Glutamatergic neuron (in vitro differentiated cells): ENCODE measurements at regions not wholly inside any gene's neighbourhood (a gene's known extent, or its start where the extent isn't known, plus 50 kb on each side); places are given as distances from the start of the nearest gene placed in this dataset.

Experiments used
- DNase-seq: peaks from one replicate; pipeline ENCODE4 v3.0.0; 2022
- H3K27ac Mint-ChIP-seq: one replicate; pipeline ENCODE4 v1.8.0; 2020; ENCODE audit warnings: mild to moderate bottlenecking, mixed read lengths, inconsistent platforms; ENCODE audit not compliant: unreplicated experiment
- H3K27me3 Mint-ChIP-seq: one replicate; pipeline ENCODE4 v1.8.0; 2020; ENCODE audit warnings: mild to moderate bottlenecking, moderate library complexity, mixed read lengths, inconsistent platforms; ENCODE audit not compliant: unreplicated experiment
- H3K36me3 Mint-ChIP-seq: one replicate; pipeline ENCODE4 v1.8.0; 2020; ENCODE audit warnings: mild to moderate bottlenecking, mixed read lengths, inconsistent platforms; ENCODE audit not compliant: unreplicated experiment
- H3K4me1 Mint-ChIP-seq: one replicate; pipeline ENCODE4 v1.8.0; 2020; ENCODE audit warnings: mild to moderate bottlenecking, low read depth, mixed read lengths, inconsistent platforms; ENCODE audit not compliant: unreplicated experiment
- H3K4me3 Mint-ChIP-seq: one replicate; pipeline ENCODE4 v1.8.0; 2020; ENCODE audit warnings: mild to moderate bottlenecking, mixed read lengths, inconsistent platforms; ENCODE audit not compliant: unreplicated experiment
- H3K9me3 Mint-ChIP-seq: one replicate; pipeline ENCODE4 v1.8.0; 2020; ENCODE audit warnings: mild to moderate bottlenecking, moderate library complexity, mixed read lengths, inconsistent platforms; ENCODE audit not compliant: unreplicated experiment
- TF ChIP-seq, protein P1 (sequence below): fragments of 200-600 bp; sonication (generic); IDR thresholded peaks from one replicate; pipeline ENCODE4 v1.5.0; 2021; ENCODE audit not compliant: partially characterized antibody, unreplicated experiment

DNA sequence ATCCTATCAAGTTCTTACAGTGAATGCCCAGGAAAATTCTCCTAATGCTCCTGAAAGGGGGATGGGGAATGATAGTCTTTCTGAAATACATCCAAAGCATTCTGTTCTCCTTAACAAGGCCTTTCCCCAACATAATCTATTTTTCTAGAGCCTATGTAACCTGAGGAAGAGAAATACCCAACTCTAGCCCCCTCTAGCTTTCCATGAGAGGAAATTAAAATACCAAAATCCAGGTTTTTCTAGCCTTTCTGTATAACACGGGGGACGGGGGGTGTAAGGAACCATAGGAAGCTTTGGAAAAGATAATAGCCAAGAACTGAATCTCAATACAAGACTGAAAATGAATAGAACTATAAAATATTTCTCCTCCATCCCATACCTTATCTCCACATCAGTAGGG, 815.9 kb downstream of the SLITRK6 start:
- Mint-ChIP-seq H3K4me3 (no peak overlapping the region), H3K9me3 (no peaks in the 10 kb centered on the region), H3K36me3 (no peaks in the 10 kb centered on the region), H3K4me1 (no peaks in the 10 kb centered on the region), H3K27me3 (no peaks in the 10 kb centered on the region), H3K27ac (no peak overlapping the region)
- TF ChIP-seq, protein P1, sequence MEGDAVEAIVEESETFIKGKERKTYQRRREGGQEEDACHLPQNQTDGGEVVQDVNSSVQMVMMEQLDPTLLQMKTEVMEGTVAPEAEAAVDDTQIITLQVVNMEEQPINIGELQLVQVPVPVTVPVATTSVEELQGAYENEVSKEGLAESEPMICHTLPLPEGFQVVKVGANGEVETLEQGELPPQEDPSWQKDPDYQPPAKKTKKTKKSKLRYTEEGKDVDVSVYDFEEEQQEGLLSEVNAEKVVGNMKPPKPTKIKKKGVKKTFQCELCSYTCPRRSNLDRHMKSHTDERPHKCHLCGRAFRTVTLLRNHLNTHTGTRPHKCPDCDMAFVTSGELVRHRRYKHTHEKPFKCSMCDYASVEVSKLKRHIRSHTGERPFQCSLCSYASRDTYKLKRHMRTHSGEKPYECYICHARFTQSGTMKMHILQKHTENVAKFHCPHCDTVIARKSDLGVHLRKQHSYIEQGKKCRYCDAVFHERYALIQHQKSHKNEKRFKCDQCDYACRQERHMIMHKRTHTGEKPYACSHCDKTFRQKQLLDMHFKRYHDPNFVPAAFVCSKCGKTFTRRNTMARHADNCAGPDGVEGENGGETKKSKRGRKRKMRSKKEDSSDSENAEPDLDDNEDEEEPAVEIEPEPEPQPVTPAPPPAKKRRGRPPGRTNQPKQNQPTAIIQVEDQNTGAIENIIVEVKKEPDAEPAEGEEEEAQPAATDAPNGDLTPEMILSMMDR = no peak
- DNase-seq = no peak

DNA sequence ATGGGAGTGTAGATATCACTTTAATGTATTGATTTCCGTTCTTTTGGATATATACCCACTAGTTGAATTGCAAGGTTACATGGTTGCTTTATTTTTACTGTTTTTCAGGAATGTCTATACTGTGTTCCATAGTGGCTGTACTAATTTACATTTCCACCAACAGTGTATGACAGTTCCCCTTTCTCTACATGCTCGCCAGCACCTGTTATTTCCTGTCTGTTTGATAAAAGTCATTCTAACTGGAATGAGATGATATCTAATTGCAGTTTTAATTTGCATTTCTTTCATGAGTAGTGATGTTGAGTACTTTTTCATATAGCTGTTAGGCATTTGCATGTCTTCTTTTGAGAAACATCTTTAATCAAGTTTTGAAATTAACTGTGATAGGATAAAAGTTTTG, 818.6 kb downstream of the SLITRK6 start:
- no peak overlapping the region for H3K4me3 Mint-ChIP-seq
- H3K27me3 Mint-ChIP-seq = no peaks in the 10 kb centered on the region
- TF ChIP-seq, protein P1 = no peak
- DNase-seq = no peak
- no peaks in the 10 kb centered on the region for H3K4me1 Mint-ChIP-seq
- no peaks in the 10 kb centered on the region for H3K9me3 Mint-ChIP-seq
- H3K27ac Mint-ChIP-seq = no peak overlapping the region
- no peaks in the 10 kb centered on the region for H3K36me3 Mint-ChIP-seq

DNA sequence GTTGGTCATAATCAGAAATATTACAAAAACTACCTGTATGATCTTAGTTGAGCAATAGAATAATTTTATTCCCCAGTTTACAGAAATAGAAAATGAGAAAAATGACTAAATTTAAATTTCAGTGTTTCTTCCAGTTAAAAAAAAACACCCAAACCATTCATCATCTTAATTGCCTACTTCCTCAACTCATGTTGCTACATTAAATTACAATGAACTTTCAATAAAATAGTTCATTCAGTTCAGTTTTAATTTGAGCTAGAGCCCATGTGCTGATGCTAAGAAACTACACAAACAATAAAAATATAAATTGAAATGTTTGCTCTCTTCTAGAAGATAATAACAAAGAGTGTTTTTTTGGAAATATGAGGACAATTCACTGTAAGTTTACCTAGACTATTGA, 820.4 kb downstream of the SLITRK6 start:
- no peak overlapping the region for H3K4me3 Mint-ChIP-seq
- no peak for DNase-seq
- no peaks in the 10 kb centered on the region for H3K27me3 Mint-ChIP-seq
- TF ChIP-seq, protein P1 = no peak
- H3K4me1 Mint-ChIP-seq = no peaks in the 10 kb centered on the region
- H3K27ac Mint-ChIP-seq = no peak overlapping the region
- no peaks in the 10 kb centered on the region for H3K36me3 Mint-ChIP-seq
- H3K9me3 Mint-ChIP-seq = no peaks in the 10 kb centered on the region

DNA sequence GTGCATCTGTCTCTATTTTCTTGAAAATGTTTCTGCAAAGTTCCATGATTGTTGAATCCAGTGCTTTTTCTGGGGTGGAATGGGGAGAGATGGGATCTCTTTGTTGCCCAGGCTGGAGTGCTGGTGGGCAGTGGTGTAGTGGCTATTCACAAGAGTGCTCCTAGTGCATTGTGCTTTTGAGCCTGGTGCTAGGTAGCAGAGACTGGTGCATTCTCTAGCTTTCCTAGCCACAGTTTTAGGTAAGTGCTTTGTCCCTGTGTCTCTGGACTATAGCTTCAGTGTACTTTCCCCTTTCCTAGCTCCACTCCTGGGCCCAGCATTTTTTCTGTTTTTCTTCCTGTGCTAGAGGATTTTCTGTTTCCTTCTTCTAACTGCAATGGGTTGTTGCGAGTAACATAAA, 825.6 kb downstream of the SLITRK6 start:
- no peaks in the 10 kb centered on the region for H3K27me3 Mint-ChIP-seq
- TF ChIP-seq, protein P1 = no peak
- no peak overlapping the region for H3K27ac Mint-ChIP-seq
- no peak for DNase-seq
- H3K9me3 Mint-ChIP-seq = no peaks in the 10 kb centered on the region
- H3K4me3 Mint-ChIP-seq = no peak overlapping the region
- H3K36me3 Mint-ChIP-seq = no peaks in the 10 kb centered on the region
- no peaks in the 10 kb centered on the region for H3K4me1 Mint-ChIP-seq

DNA sequence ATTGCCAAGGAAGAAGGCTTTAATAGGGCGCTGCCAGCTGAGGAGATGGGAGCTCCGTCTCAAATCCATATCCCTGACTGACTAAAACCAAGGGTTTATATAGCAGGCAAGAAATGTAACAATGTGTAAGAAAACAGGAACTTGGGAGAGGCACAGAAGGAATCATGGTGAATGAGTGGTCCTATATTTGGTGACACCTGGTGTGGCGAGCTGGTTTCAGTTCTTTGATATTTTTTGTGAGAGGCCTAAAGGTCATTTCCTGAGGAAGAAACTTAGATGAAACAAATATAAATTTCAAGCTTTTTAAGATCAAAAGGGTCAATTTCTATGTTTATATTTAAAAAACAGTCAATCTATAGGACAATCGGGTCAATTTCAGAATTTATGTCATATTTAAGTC, 826.3 kb downstream of the SLITRK6 start:
- no peaks in the 10 kb centered on the region for H3K27me3 Mint-ChIP-seq
- H3K27ac Mint-ChIP-seq = no peak overlapping the region

More for the DNA sequence above, 826.3 kb downstream of the SLITRK6 start:
- TF ChIP-seq, protein P1 = no peak
- DNase-seq = no peak
- Mint-ChIP-seq H3K4me3 (no peak overlapping the region), H3K9me3 (no peaks in the 10 kb centered on the region), H3K4me1 (no peaks in the 10 kb centered on the region), H3K36me3 (no peaks in the 10 kb centered on the region)
